GM12878 (cell line): ENCODE measurements at regions not wholly inside any gene's neighbourhood (a gene's known extent, or its start where the extent isn't known, plus 50 kb on each side); places are given as distances from the start of the nearest gene placed in this dataset.

ENCODE experiments used
- ATAC-seq: fragments of 200-7000 bp; cut with Tn5 transposase; 3 replicates; pipeline ENCODE4 v1.9.1; 2020; ENCODE audit warnings: mild to moderate bottlenecking, moderate library complexity
- BruUV-seq: library from RNA; stranded (reverse); fragments of 400-500 nt; replicated peaks from 2 replicates; lab custom pipeline; 2021; lab: Mats Ljungman, UMichigan
- CTCF ChIA-PET: fragments of 300-600 bp; sonication (Branson Sonifier 250); formaldehyde crosslinking; extraction: SDS; loops from one replicate; lab custom pipeline; 2021; ENCODE audit warnings: inconsistent platforms; lab: Yijun Ruan, JAX
- POLR2A ChIA-PET: fragments of 350-600 bp; formaldehyde crosslinking; extraction: SDS; loops from one replicate; lab custom pipeline; 2021; ENCODE audit warnings: inconsistent platforms; lab: Charles Lee
- RAD21 ChIA-PET: fragments of 300-600 bp; sonication (Branson Sonifier 250); formaldehyde crosslinking; loops from one replicate; lab custom pipeline; 2023; ENCODE audit warnings: antibody characterized with exemption; ENCODE audit not compliant: unreplicated experiment; lab: Charles Lee
- SMC1A ChIA-PET: fragments of 300-600 bp; sonication (Branson Sonifier 250); formaldehyde crosslinking; loops from one replicate; lab custom pipeline; 2023; ENCODE audit not compliant: unreplicated experiment, uncharacterized antibody; lab: Charles Lee
- DNase-seq: peaks from one replicate; pipeline ENCODE4 v3.0.0-alpha.2; 2011; ENCODE audit warnings: low read depth, low spot score
- FAIRE-seq: peaks from 3 replicates; lab custom pipeline; 2011; peaks lifted over from hg19 to GRCh38; lab: Jason Lieb, UNC
- H2AFZ ChIP-seq: 2 replicates; pipeline ENCODE4 v1.6.0; 2011; ENCODE audit warnings: low read depth, low read length, control low read depth; ENCODE audit not compliant: control insufficient read depth
- H3K27ac ChIP-seq: 2 replicates; pipeline ENCODE4 v1.5.1; 2011; ENCODE audit warnings: control low read depth; ENCODE audit not compliant: control insufficient read depth, insufficient read depth
- H3K27me3 ChIP-seq, 2 experiments: replicated peaks in 1 of 2; 2 replicates each; pipeline versions ENCODE4 v1.6.0 to v1.6.1; 2011; ENCODE audit warnings: low read length in 1 of 2; ENCODE audit not compliant: control insufficient read depth in 2 of 2, insufficient read depth in 2 of 2
- H3K36me3 ChIP-seq, 2 experiments: 2 replicates each; pipeline ENCODE4 v1.5.1; 2011; ENCODE audit warnings: low read length in 1 of 2; ENCODE audit not compliant: control insufficient read depth in 2 of 2, insufficient read depth in 2 of 2
- H3K4me1 ChIP-seq: 2 replicates; pipeline ENCODE4 v1.6.1; 2011; ENCODE audit warnings: mild to moderate bottlenecking, low read length, moderate library complexity, mixed read lengths; ENCODE audit not compliant: control insufficient read depth, insufficient read depth
- H3K4me2 ChIP-seq: 2 replicates; pipeline ENCODE4 v1.6.0; 2011; ENCODE audit warnings: control low read depth; ENCODE audit not compliant: control insufficient read depth, insufficient read depth
- H3K4me3 ChIP-seq: fragments of 200-600 bp; sonication (generic); 2 replicates; pipeline ENCODE4 v1.5.1; 2016
- H3K79me2 ChIP-seq: 2 replicates; pipeline ENCODE4 v1.6.0; 2011; ENCODE audit warnings: low read length; ENCODE audit not compliant: control insufficient read depth, insufficient read depth
- H3K9ac ChIP-seq: 2 replicates; pipeline ENCODE4 v1.8.0; 2011; ENCODE audit warnings: low read length, control low read depth, mixed read lengths; ENCODE audit not compliant: control insufficient read depth, insufficient read depth
- H3K9me3 ChIP-seq: replicated peaks from 3 replicates; pipeline ENCODE4 v1.5.1; 2011; ENCODE audit warnings: mild to moderate bottlenecking, low read length; ENCODE audit not compliant: control insufficient read depth, insufficient read depth
- H4K20me1 ChIP-seq: 2 replicates; pipeline ENCODE4 v1.6.0; 2011; ENCODE audit not compliant: control insufficient read depth, insufficient read depth
- ATF2 ChIP-seq: IDR thresholded peaks from 2 replicates; pipeline ENCODE4 v1.6.1; 2012; ENCODE audit warnings: low read length, inconsistent platforms
- BACH1 ChIP-seq: fragments of 450-650 bp; IDR thresholded peaks from 2 replicates; pipeline ENCODE4 v1.6.1; 2017; ENCODE audit warnings: mild to moderate bottlenecking, borderline replicate concordance
- BCLAF1 ChIP-seq: fragments of 450-650 bp; IDR thresholded peaks from 2 replicates; pipeline ENCODE4 v1.6.1; 2017; ENCODE audit warnings: antibody characterized with exemption, mild to moderate bottlenecking, moderate library complexity
- BRCA1 ChIP-seq: IDR thresholded peaks from 2 replicates; pipeline ENCODE4 v1.6.1; 2011; ENCODE audit warnings: low read depth, low read length, improper control_type of control experiment
- E2F4 ChIP-seq: IDR thresholded peaks from 2 replicates; pipeline ENCODE4 v1.6.1; 2012; ENCODE audit warnings: low read depth, low read length, improper control_type of control experiment
- EZH2 ChIP-seq: IDR thresholded peaks from 2 replicates; pipeline ENCODE4 v1.6.1; 2012; ENCODE audit warnings: low read depth, mild to moderate bottlenecking, control low read depth, inconsistent platforms, low read length, borderline replicate concordance; ENCODE audit not compliant: control insufficient read depth
- HDAC6 ChIP-seq: fragments of 200-600 bp; sonication (generic); IDR thresholded peaks from one replicate; pipeline ENCODE4 v1.8.0; 2017; ENCODE audit warnings: antibody characterized with exemption; ENCODE audit not compliant: unreplicated experiment
- IRF5 ChIP-seq: fragments of 450-650 bp; IDR thresholded peaks from 2 replicates; pipeline ENCODE4 v1.6.1; 2017; ENCODE audit warnings: borderline replicate concordance
- JUNB ChIP-seq: IDR thresholded peaks from 2 replicates; pipeline ENCODE4 v1.6.1; 2016; ENCODE audit warnings: antibody characterized with exemption, mild to moderate bottlenecking
- NFYA ChIP-seq: IDR thresholded peaks from 2 replicates; pipeline ENCODE4 v1.6.1; 2011; ENCODE audit warnings: low read depth, mild to moderate bottlenecking, low read length, improper control_type of control experiment, borderline replicate concordance
- TARDBP ChIP-seq: IDR thresholded peaks from 2 replicates; pipeline ENCODE4 v1.6.1; 2016; ENCODE audit warnings: borderline replicate concordance
- USF1 ChIP-seq: IDR thresholded peaks from 2 replicates; pipeline ENCODE4 v1.6.1; 2011; ENCODE audit warnings: borderline replicate concordance, low read depth, mild to moderate bottlenecking, moderate library complexity, mixed read lengths, low read length; ENCODE audit not compliant: insufficient read depth; ENCODE audit errors: extremely low read length
- ZBTB11 ChIP-seq: fragments of 450-650 bp; formaldehyde crosslinking; IDR thresholded peaks from 2 replicates; pipeline ENCODE4 v1.5.0; 2022; ENCODE audit warnings: mild to moderate bottlenecking, missing genetic modification characterization
- ZNF207 ChIP-seq: fragments of 450-650 bp; IDR thresholded peaks from 2 replicates; pipeline ENCODE4 v1.6.1; 2014; ENCODE audit warnings: antibody characterized with exemption, mild to moderate bottlenecking, borderline replicate concordance
- in situ Hi-C: fragments of 300-500 bp; cut with MboI; formaldehyde crosslinking; loops from 9 replicates; pipeline ENCODE4 v1.14.3; 2018; ENCODE audit warnings: mixed read lengths
- intact Hi-C: fragments of 100-400 bp; cut with micrococcal nuclease; formaldehyde crosslinking; loops from one replicate; pipeline ENCODE4 v1.14.2; 2022; ENCODE audit not compliant: unreplicated experiment

- RAD21 ChIA-PET = no interaction called here
- CTCF ChIA-PET = interaction anchor here (0.6 kb wide), 1 partner anchor 347 kb away, joined by 4 read pairs; no protein-coding TSS in a partner anchor
- no peak for TF ChIP-seq BACH1
- TF ChIP-seq IRF5 = no peak
- TF ChIP-seq BCLAF1 = no peak
- no peak for TF ChIP-seq TARDBP
- TF ChIP-seq ATF2 = no peak
- TF ChIP-seq HDAC6 = no peak
- TF ChIP-seq JUNB = no peak
- TF ChIP-seq E2F4 = no peak
- TF ChIP-seq BRCA1 = no peak
- no peak for TF ChIP-seq NFYA
- TF ChIP-seq ZNF207 = no peak
- no peak for TF ChIP-seq USF1
- TF ChIP-seq ZBTB11 = no peak
- no peak for TF ChIP-seq EZH2
Observed at GRCh38 chr4:35836596-35836995, 407.7 kb downstream of the ARAP2 start.

More at GRCh38 chr4:35836596-35836995, 407.7 kb downstream of the ARAP2 start:
- Histone ChIP-seq H3K27ac (no peak overlapping the region), H3K27me3 (no peaks in the 10 kb centered on the region), H3K4me1 (no peaks in the 10 kb centered on the region), H2AFZ (no peak overlapping the region), H3K9me3 (no peaks in the 10 kb centered on the region), H3K36me3 (no peaks in the 10 kb centered on the region), H3K79me2 (no peaks in the 10 kb centered on the region), H3K9ac (no peak overlapping the region), H3K4me2 (no peak overlapping the region), H3K4me3 (no peak overlapping the region), H4K20me1 (no peaks in the 10 kb centered on the region)
- FAIRE-seq = no peak
- intact Hi-C loops = no loop called here
- POLR2A ChIA-PET = no interaction called here
- ATAC-seq = no peak
- BruUV-seq = no TSS peak
- no peak for DNase-seq
- SMC1A ChIA-PET = interaction anchor here (0.9 kb wide), 1 partner anchor 11 kb away, joined by 6 read pairs; no protein-coding TSS in a partner anchor
- in situ Hi-C loops = no loop called here
